ENCODE measurements at regions not wholly inside any gene's neighbourhood (a gene's known extent, or its start where the extent isn't known, plus 50 kb on each side); places are given as distances from the start of the nearest gene placed in this dataset.

DNA sequence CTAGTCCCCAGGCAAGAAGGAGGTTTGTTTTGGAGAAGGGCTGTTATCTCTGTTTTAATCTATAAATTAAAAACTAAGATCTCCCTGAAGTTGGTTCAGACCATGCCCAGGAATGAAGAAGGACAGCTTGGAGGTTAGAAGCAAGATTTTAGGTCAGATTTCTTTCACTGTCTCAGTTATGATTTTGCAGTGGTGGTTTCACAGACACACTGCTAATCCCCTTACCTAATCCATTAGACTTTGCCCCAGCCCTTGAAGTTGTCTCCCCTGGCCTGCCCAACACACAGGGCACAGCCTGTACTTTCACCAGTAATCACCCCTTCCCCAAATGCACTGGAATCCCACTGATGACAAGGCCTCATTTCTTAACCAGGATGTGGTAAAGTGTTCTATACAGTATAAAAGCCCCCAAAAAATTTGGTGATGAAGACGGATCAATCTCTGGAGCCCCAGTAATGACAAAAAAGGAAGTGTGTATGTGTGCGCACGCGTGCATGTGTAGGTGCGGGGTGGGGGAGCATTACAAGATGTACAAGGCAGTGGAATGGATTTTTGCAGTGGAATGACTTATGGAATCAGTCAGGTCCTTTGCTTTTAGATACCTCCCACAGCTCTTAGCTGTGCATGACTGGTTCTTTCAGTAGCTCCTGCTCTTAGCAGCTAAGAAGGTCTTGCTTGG is 73.1 kb upstream of the TERB2 start (continued):
- TF ChIP-seq, protein P1, sequence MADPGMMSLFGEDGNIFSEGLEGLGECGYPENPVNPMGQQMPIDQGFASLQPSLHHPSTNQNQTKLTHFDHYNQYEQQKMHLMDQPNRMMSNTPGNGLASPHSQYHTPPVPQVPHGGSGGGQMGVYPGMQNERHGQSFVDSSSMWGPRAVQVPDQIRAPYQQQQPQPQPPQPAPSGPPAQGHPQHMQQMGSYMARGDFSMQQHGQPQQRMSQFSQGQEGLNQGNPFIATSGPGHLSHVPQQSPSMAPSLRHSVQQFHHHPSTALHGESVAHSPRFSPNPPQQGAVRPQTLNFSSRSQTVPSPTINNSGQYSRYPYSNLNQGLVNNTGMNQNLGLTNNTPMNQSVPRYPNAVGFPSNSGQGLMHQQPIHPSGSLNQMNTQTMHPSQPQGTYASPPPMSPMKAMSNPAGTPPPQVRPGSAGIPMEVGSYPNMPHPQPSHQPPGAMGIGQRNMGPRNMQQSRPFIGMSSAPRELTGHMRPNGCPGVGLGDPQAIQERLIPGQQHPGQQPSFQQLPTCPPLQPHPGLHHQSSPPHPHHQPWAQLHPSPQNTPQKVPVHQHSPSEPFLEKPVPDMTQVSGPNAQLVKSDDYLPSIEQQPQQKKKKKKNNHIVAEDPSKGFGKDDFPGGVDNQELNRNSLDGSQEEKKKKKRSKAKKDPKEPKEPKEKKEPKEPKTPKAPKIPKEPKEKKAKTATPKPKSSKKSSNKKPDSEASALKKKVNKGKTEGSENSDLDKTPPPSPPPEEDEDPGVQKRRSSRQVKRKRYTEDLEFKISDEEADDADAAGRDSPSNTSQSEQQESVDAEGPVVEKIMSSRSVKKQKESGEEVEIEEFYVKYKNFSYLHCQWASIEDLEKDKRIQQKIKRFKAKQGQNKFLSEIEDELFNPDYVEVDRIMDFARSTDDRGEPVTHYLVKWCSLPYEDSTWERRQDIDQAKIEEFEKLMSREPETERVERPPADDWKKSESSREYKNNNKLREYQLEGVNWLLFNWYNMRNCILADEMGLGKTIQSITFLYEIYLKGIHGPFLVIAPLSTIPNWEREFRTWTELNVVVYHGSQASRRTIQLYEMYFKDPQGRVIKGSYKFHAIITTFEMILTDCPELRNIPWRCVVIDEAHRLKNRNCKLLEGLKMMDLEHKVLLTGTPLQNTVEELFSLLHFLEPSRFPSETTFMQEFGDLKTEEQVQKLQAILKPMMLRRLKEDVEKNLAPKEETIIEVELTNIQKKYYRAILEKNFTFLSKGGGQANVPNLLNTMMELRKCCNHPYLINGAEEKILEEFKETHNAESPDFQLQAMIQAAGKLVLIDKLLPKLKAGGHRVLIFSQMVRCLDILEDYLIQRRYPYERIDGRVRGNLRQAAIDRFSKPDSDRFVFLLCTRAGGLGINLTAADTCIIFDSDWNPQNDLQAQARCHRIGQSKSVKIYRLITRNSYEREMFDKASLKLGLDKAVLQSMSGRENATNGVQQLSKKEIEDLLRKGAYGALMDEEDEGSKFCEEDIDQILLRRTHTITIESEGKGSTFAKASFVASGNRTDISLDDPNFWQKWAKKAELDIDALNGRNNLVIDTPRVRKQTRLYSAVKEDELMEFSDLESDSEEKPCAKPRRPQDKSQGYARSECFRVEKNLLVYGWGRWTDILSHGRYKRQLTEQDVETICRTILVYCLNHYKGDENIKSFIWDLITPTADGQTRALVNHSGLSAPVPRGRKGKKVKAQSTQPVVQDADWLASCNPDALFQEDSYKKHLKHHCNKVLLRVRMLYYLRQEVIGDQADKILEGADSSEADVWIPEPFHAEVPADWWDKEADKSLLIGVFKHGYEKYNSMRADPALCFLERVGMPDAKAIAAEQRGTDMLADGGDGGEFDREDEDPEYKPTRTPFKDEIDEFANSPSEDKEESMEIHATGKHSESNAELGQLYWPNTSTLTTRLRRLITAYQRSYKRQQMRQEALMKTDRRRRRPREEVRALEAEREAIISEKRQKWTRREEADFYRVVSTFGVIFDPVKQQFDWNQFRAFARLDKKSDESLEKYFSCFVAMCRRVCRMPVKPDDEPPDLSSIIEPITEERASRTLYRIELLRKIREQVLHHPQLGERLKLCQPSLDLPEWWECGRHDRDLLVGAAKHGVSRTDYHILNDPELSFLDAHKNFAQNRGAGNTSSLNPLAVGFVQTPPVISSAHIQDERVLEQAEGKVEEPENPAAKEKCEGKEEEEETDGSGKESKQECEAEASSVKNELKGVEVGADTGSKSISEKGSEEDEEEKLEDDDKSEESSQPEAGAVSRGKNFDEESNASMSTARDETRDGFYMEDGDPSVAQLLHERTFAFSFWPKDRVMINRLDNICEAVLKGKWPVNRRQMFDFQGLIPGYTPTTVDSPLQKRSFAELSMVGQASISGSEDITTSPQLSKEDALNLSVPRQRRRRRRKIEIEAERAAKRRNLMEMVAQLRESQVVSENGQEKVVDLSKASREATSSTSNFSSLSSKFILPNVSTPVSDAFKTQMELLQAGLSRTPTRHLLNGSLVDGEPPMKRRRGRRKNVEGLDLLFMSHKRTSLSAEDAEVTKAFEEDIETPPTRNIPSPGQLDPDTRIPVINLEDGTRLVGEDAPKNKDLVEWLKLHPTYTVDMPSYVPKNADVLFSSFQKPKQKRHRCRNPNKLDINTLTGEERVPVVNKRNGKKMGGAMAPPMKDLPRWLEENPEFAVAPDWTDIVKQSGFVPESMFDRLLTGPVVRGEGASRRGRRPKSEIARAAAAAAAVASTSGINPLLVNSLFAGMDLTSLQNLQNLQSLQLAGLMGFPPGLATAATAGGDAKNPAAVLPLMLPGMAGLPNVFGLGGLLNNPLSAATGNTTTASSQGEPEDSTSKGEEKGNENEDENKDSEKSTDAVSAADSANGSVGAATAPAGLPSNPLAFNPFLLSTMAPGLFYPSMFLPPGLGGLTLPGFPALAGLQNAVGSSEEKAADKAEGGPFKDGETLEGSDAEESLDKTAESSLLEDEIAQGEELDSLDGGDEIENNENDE (IDR thresholded peaks at IDR 0.05; ENCODE audit: insufficient replicate concordance, low read length), result no peak
- TF ChIP-seq BRCA1 (IDR thresholded peaks at IDR 0.05; ENCODE audit: low read depth, low read length) (no peak), SIRT6 (IDR thresholded peaks at IDR 0.05; ENCODE audit: low read length) (no peak), BCL11A (IDR thresholded peaks at IDR 0.05; ENCODE audit: low read depth in 2 of 2, low read length in 2 of 2) (no peak), RNF2 (IDR thresholded peaks at IDR 0.05; ENCODE audit: borderline replicate concordance, low read depth, low read length, missing control alignments, poor library complexity, severe bottlenecking) (no peak)

All from H1 (cell line).